ENCODE measurements at regions not wholly inside any gene's neighbourhood (a gene's known extent, or its start where the extent isn't known, plus 50 kb on each side); places are given as distances from the start of the nearest gene placed in this dataset.

- peak in 4 of 5 experiments; percentile 16 to 53 (median 32) for TF ChIP-seq CTCF (IDR thresholded peaks at IDR 0.05 in 4 of 5, conservative IDR thresholded peaks at IDR 0.05 in 1 of 5)
- no peak for TF ChIP-seq POLR2A (IDR thresholded peaks at IDR 0.05)
These were observed 108.7 kb downstream of the TEX29 start for GRCh38 chr13:111429064-111429558.
